Left kidney (tissue), 1 donor: ENCODE measurements at regions not wholly inside any gene's neighbourhood (a gene's known extent, or its start where the extent isn't known, plus 50 kb on each side); places are given as distances from the start of the nearest gene placed in this dataset.
"Not testable (repeated sequence)": the region's sequence is repeated elsewhere in the genome, so short reads cannot be mapped to it uniquely, and the experiment has no call there.

Experiments
- DNase-seq: peaks from one replicate; pipeline ENCODE4 v3.0.0-alpha.2; 2013

- DNase-seq: no peak
Measured at GRCh38 chr6:26264547-26264946, 100.5 kb upstream of the BTN3A2 start.

- no peak for DNase-seq
Measured at GRCh38 chr6:26267083-26267589, 97.9 kb upstream of the BTN3A2 start.

- no peak for DNase-seq
Measured at GRCh38 chr6:26268659-26269402, 96.2 kb upstream of the BTN3A2 start.

GRCh38 chr6:26269531-26270485 lies 95.2 kb upstream of the BTN3A2 start:
- no peak for DNase-seq

GRCh38 chr6:26270486-26270861 lies 94.5 kb upstream of the BTN3A2 start:
- DNase-seq: no peak

- DNase-seq: peak; percentile 96
Measured at GRCh38 chr6:26270903-26271667, 93.9 kb upstream of the BTN3A2 start.

- no peak for DNase-seq
Measured at GRCh38 chr6:26271668-26272024, 93.4 kb upstream of the BTN3A2 start.

- no peak for DNase-seq
Measured at GRCh38 chr6:26272171-26272637, 92.8 kb upstream of the BTN3A2 start.

- no peak for DNase-seq
Measured at GRCh38 chr6:26273673-26274588, 91.1 kb upstream of the BTN3A2 start.

GRCh38 chr6:26275663-26276062 lies 89.3 kb upstream of the BTN3A2 start:
- no peak for DNase-seq

GRCh38 chr6:26276841-26277648 lies 88.0 kb upstream of the BTN3A2 start:
- no peak for DNase-seq

GRCh38 chr6:26278536-26278935 lies 86.5 kb upstream of the BTN3A2 start:
- no peak for DNase-seq

- not testable (repeated sequence) for DNase-seq
Measured at GRCh38 chr6:26279371-26279770, 85.6 kb upstream of the BTN3A2 start.

- DNase-seq: no peak
Measured at GRCh38 chr6:26280407-26280806, 84.6 kb upstream of the BTN3A2 start.

GRCh38 chr6:26284537-26285142 lies 80.4 kb upstream of the BTN3A2 start:
- peak; percentile 55 for DNase-seq

- DNase-seq: peak; percentile 100
Measured at GRCh38 chr6:26285143-26286134, 79.6 kb upstream of the BTN3A2 start.

GRCh38 chr6:26286168-26286877 lies 78.7 kb upstream of the BTN3A2 start:
- DNase-seq: peak; percentile 89

- DNase-seq: no peak
Measured at GRCh38 chr6:26288155-26288554, 76.8 kb upstream of the BTN3A2 start.
